Adrenal gland (tissue), 5 donors: ENCODE measurements at regions not wholly inside any gene's neighbourhood (a gene's known extent, or its start where the extent isn't known, plus 50 kb on each side); places are given as distances from the start of the nearest gene placed in this dataset.

Experiments
- POLR2A ChIP-seq, 2 donors: fragments of 450-650 bp; IDR thresholded peaks; one replicate each; pipeline ENCODE4 v1.6.1; 2017; ENCODE audit warnings: antibody characterized with exemption in 2 of 2, mild to moderate bottlenecking in 2 of 2, moderate library complexity in 1 of 2
- TF ChIP-seq, protein P1 (sequence below), 6 experiments: fragments of 450-650 bp in 4 of 6; fragments of 200-600 bp in 2 of 6; sonication (generic) in 1 of 6; IDR thresholded peaks; 1 replicate in 5 of 6; 2 replicates in 1 of 6; pipeline versions ENCODE4 v1.5.1 to v1.8.0; 2016 to 2021; ENCODE audit warnings: antibody characterized with exemption in 6 of 6, mild to moderate bottlenecking in 2 of 6, moderate library complexity in 1 of 6
- donor health status: DM: no; HTN: no; CAD: no.

- TF ChIP-seq, protein P1, sequence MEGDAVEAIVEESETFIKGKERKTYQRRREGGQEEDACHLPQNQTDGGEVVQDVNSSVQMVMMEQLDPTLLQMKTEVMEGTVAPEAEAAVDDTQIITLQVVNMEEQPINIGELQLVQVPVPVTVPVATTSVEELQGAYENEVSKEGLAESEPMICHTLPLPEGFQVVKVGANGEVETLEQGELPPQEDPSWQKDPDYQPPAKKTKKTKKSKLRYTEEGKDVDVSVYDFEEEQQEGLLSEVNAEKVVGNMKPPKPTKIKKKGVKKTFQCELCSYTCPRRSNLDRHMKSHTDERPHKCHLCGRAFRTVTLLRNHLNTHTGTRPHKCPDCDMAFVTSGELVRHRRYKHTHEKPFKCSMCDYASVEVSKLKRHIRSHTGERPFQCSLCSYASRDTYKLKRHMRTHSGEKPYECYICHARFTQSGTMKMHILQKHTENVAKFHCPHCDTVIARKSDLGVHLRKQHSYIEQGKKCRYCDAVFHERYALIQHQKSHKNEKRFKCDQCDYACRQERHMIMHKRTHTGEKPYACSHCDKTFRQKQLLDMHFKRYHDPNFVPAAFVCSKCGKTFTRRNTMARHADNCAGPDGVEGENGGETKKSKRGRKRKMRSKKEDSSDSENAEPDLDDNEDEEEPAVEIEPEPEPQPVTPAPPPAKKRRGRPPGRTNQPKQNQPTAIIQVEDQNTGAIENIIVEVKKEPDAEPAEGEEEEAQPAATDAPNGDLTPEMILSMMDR (IDR thresholded peaks at IDR 0.05): no peak
- no peak for TF ChIP-seq POLR2A (IDR thresholded peaks at IDR 0.05)
These were observed 465.1 kb upstream of the ADARB2 start for GRCh38 chr10:2202401-2202800.
